Tibial nerve (tissue), 4 donors: ENCODE measurements at regions not wholly inside any gene's neighbourhood (a gene's known extent, or its start where the extent isn't known, plus 50 kb on each side); places are given as distances from the start of the nearest gene placed in this dataset.
"Not testable (repeated sequence)": the region's sequence is repeated elsewhere in the genome, so short reads cannot be mapped to it uniquely, and the experiment has no call there.

Source experiments
- DNase-seq, 2 donors: peaks; one replicate each; pipeline ENCODE4 v3.0.0-alpha.2; 2019; ENCODE audit warnings: low spot score in 2 of 2
- H3K27ac ChIP-seq, 4 donors: fragments of 200-600 bp; sonication (generic) in 3 of 4; one replicate each; pipeline ENCODE4 v1.5.1; 2017 to 2019; ENCODE audit warnings: mild to moderate bottlenecking in 1 of 4
- H3K27me3 ChIP-seq, 2 donors: fragments of 200-600 bp; sonication (generic) in 1 of 2; one replicate each; pipeline versions ENCODE4 v1.5.1 to v1.6.0; 2017 to 2019
- H3K36me3 ChIP-seq, 3 donors: fragments of 200-600 bp; sonication (generic); one replicate each; pipeline ENCODE4 v1.5.1; 2018 to 2019
- H3K4me1 ChIP-seq, 4 donors: fragments of 200-600 bp; sonication (generic) in 3 of 4; one replicate each; pipeline ENCODE4 v1.5.1; 2017 to 2019
- H3K4me3 ChIP-seq, 4 donors: fragments of 200-600 bp; sonication (generic) in 3 of 4; one replicate each; pipeline ENCODE4 v1.5.1; 2017 to 2019; ENCODE audit warnings: mild to moderate bottlenecking in 1 of 4, moderate library complexity in 1 of 4
- H3K9me3 ChIP-seq, 4 donors: fragments of 200-600 bp; sonication (generic) in 3 of 4; one replicate each; pipeline ENCODE4 v1.5.1; 2017 to 2019
- CTCF ChIP-seq, 5 experiments: fragments of 200-600 bp in 3 of 5; fragments of 450-650 bp in 2 of 5; sonication (generic) in 3 of 5; IDR thresholded peaks; one replicate each; pipeline ENCODE4 v1.5.1; 2016 to 2019; ENCODE audit warnings: antibody characterized with exemption in 5 of 5, mild to moderate bottlenecking in 3 of 5, moderate library complexity in 2 of 5
- EP300 ChIP-seq, 2 donors: sonication (generic); formaldehyde crosslinking; IDR thresholded peaks; one replicate each; pipeline ENCODE4 v1.6.1; 2017; ENCODE audit warnings: antibody characterized with exemption in 2 of 2, mild to moderate bottlenecking in 1 of 2
- POLR2A ChIP-seq, 2 donors: fragments of 450-650 bp; IDR thresholded peaks; one replicate each; pipeline ENCODE4 v1.6.1; 2017; ENCODE audit warnings: antibody characterized with exemption in 2 of 2, mild to moderate bottlenecking in 2 of 2, moderate library complexity in 2 of 2
- WGBS, 2 donors: methylation state at CpG; one replicate each; pipeline ENCODE4 v1.1.5; 2018; 5-methylcytosine and 5-hydroxymethylcytosine counted together

GRCh38 chr14:88983755-88984154 is 159.3 kb downstream of the TTC8 start:
- Histone ChIP-seq H3K9me3 (peaks cover 0 to 28% (median 0%) of the 10 kb centered on the region in 4 donors), H3K27me3 (no peaks in the 10 kb centered on the region), H3K4me1 (no peaks in the 10 kb centered on the region), H3K4me3 (no peak overlapping the region), H3K27ac (no peak overlapping the region), H3K36me3 (no peaks in the 10 kb centered on the region)
- TF ChIP-seq EP300 (IDR thresholded peaks at IDR 0.05): no peak
- DNase-seq: no peak
- WGBS, 2 donors: 63 to 67% methylated on average over 4 of the region's 4 CpGs

- Histone ChIP-seq H3K4me3 (no peak overlapping the region), H3K36me3 (no peaks in the 10 kb centered on the region), H3K27ac (no peak overlapping the region), H3K27me3 (no peaks in the 10 kb centered on the region), H3K4me1 (no peaks in the 10 kb centered on the region), H3K9me3 (peaks cover 0 to 26% (median 0%) of the 10 kb centered on the region in 4 donors)
- TF ChIP-seq POLR2A (IDR thresholded peaks at IDR 0.05): no peak
- no peak for TF ChIP-seq CTCF (IDR thresholded peaks at IDR 0.05)
- no peak for TF ChIP-seq EP300 (IDR thresholded peaks at IDR 0.05)
- no peak for DNase-seq
- 73 to 93% methylated on average over 1 of the region's 1 CpG for WGBS, 2 donors
Measured at GRCh38 chr14:88985654-88986053, 161.2 kb downstream of the TTC8 start.

GRCh38 chr14:88986146-88986841 is 161.8 kb downstream of the TTC8 start:
- Histone ChIP-seq H3K27ac (no peak overlapping the region), H3K27me3 (no peaks in the 10 kb centered on the region), H3K9me3 (peaks cover 0 to 20% (median 0%) of the 10 kb centered on the region in 4 donors), H3K4me1 (no peaks in the 10 kb centered on the region), H3K4me3 (no peak overlapping the region), H3K36me3 (no peaks in the 10 kb centered on the region)
- no peak for DNase-seq
- TF ChIP-seq EP300 (IDR thresholded peaks at IDR 0.05) (no peak), POLR2A (IDR thresholded peaks at IDR 0.05) (no peak), CTCF (IDR thresholded peaks at IDR 0.05) (no peak)
- WGBS, 2 donors: 60 to 65% methylated on average over 11 of the region's 11 CpGs

GRCh38 chr14:88986908-88987307 is 162.5 kb downstream of the TTC8 start:
- not testable (repeated sequence) for H3K4me1 ChIP-seq, DNase-seq, H3K27me3 ChIP-seq, H3K27ac ChIP-seq, H3K4me3 ChIP-seq, H3K36me3 ChIP-seq
- 70 to 80% methylated on average over 2 of the region's 2 CpGs for WGBS, 2 donors
- peaks cover 0 to 16% (median 0%) of the 10 kb centered on the region in 4 donors for H3K9me3 ChIP-seq

GRCh38 chr14:88987516-88987915 is 163.1 kb downstream of the TTC8 start:
- H3K27ac ChIP-seq: no peak overlapping the region
- 78 to 84% methylated on average over 2 of the region's 2 CpGs for WGBS, 2 donors

More at GRCh38 chr14:88987516-88987915, 163.1 kb downstream of the TTC8 start:
- no peak for DNase-seq
- Histone ChIP-seq H3K4me3 (no peak overlapping the region), H3K4me1 (no peaks in the 10 kb centered on the region), H3K27me3 (no peaks in the 10 kb centered on the region), H3K9me3 (peaks cover 0 to 22% (median 0%) of the 10 kb centered on the region in 4 donors), H3K36me3 (no peaks in the 10 kb centered on the region)
- TF ChIP-seq EP300 (IDR thresholded peaks at IDR 0.05) (no peak), CTCF (IDR thresholded peaks at IDR 0.05) (no peak), POLR2A (IDR thresholded peaks at IDR 0.05) (no peak)
